ENCODE measurements at regions not wholly inside any gene's neighbourhood (a gene's known extent, or its start where the extent isn't known, plus 50 kb on each side); places are given as distances from the start of the nearest gene placed in this dataset.

GRCh38 chr7:80379034-80379982, 132.6 kb downstream of the GNAT3 start:
- CTCF ChIA-PET = interaction anchor here (1.1 to 2.1 kb wide), 3 partner anchors 12 to 245 kb away, joined by 4 to 7 read pairs (median 6); partner anchors contain the start of gene GNAI1
- no peak for FAIRE-seq
- no peak overlapping the region for H3K27ac ChIP-seq

GRCh38 chr7:80374321-80374720, 137.5 kb downstream of the GNAT3 start:
- ChIA-PET CTCF (no interaction called here), POLR2A (no interaction called here)
- TF ChIP-seq ATOH8 (CRISPR knock-in tag; IDR thresholded peaks at IDR 0.05; ENCODE audit: low read depth) (no peak), MAX (IDR thresholded peaks at IDR 0.05) (no peak)
- H3K4me2 ChIP-seq = no peak overlapping the region
- H3K27ac ChIP-seq = no peak overlapping the region
- FAIRE-seq (no peak), DNase-seq (ENCODE audit: low read depth in 1 of 2, low spot score in 1 of 2) (no peak), ATAC-seq (no peak)
- no peaks in the 10 kb centered on the region for H3K9me3 ChIP-seq
- no peak overlapping the region for H3K4me3 ChIP-seq
- 82% methylated on average over 4 of the region's 4 CpGs for WGBS (ENCODE audit: missing lambda C conversion rate)
- peaks cover 25% of the 10 kb centered on the region for H3K4me1 ChIP-seq

More at GRCh38 chr7:80379034-80379982, 132.6 kb downstream of the GNAT3 start:
- POLR2A ChIA-PET = no interaction called here
- no peak for DNase-seq (ENCODE audit: low read depth in 1 of 2, low spot score in 1 of 2)
- Histone ChIP-seq H3K4me2 (peak overlapping the region; percentile 14; the same call in 2 of the 3 replicates), H3K9me3 (no peaks in the 10 kb centered on the region), H3K4me3 (no peak overlapping the region), H3K4me1 (peaks cover 9% of the 10 kb centered on the region; the same call in 1 of the 3 replicates)
- TF ChIP-seq ZNF302 (CRISPR knock-in tag; IDR thresholded peaks at IDR 0.05) (no peak), ZC3H11A (IDR thresholded peaks at IDR 0.05) (no peak), USF2 (IDR thresholded peaks at IDR 0.05) (no peak), HOXB13 (CRISPR knock-in tag; IDR thresholded peaks at IDR 0.05; ENCODE audit: low read depth) (no peak), ATOH8 (CRISPR knock-in tag; IDR thresholded peaks at IDR 0.05; ENCODE audit: low read depth) (no peak), EP300 (IDR thresholded peaks at IDR 0.05) (no peak)
- ATAC-seq = no peak
- WGBS (ENCODE audit: missing lambda C conversion rate) = 64% methylated on average over 3 of the region's 3 CpGs

- Histone ChIP-seq H3K27ac (no peak overlapping the region), H3K4me3 (no peak overlapping the region), H3K4me1 (peaks cover 18% of the 10 kb centered on the region), H3K9me3 (no peaks in the 10 kb centered on the region), H3K4me2 (peak overlapping the region; percentile 53; the same call in 2 of the 3 replicates)
- WGBS (ENCODE audit: missing lambda C conversion rate) = 51% methylated on average over 4 of the region's 4 CpGs
- TF ChIP-seq CBX2 (IDR thresholded peaks at IDR 0.05; ENCODE audit: borderline replicate concordance, low read depth) = no peak
- TF ChIP-seq RFX5 (IDR thresholded peaks at IDR 0.05) = no peak
- no peak for TF ChIP-seq EP300 (IDR thresholded peaks at IDR 0.05)
- no peak for TF ChIP-seq MYC (IDR thresholded peaks at IDR 0.05; ENCODE audit: borderline replicate concordance, low read length)
- no peak for TF ChIP-seq HDAC2 (IDR thresholded peaks at IDR 0.05)
- no peak for TF ChIP-seq CHD4 (IDR thresholded peaks at IDR 0.05; ENCODE audit: borderline replicate concordance)
- no peak for TF ChIP-seq RAD21 (conservative IDR thresholded peaks at IDR 0.05 in 1 of 2, IDR thresholded peaks at IDR 0.05 in 1 of 2)
- no peak for TF ChIP-seq CTCF (IDR thresholded peaks at IDR 0.05)
- TF ChIP-seq ATOH8 (CRISPR knock-in tag; IDR thresholded peaks at IDR 0.05; ENCODE audit: low read depth) = no peak
- no peak for TF ChIP-seq ZSCAN20 (CRISPR knock-in tag; IDR thresholded peaks at IDR 0.05)
- TF ChIP-seq SREBF2 (IDR thresholded peaks at IDR 0.05) = no peak
- TF ChIP-seq TFCP2L1 (CRISPR knock-in tag; IDR thresholded peaks at IDR 0.05) = no peak
- TF ChIP-seq FOSL2 (IDR thresholded peaks at IDR 0.05) = no peak
- no peak for TF ChIP-seq FOSL2 (CRISPR knock-in tag; IDR thresholded peaks at IDR 0.05)
- no peak for TF ChIP-seq POLR2A (IDR thresholded peaks at IDR 0.05; ENCODE audit: low read length)
- TF ChIP-seq E2F6 (IDR thresholded peaks at IDR 0.05; ENCODE audit: borderline replicate concordance, low read depth) = no peak
- no peak for TF ChIP-seq PHF8 (IDR thresholded peaks at IDR 0.05; ENCODE audit: borderline replicate concordance, low read depth)
- no peak for TF ChIP-seq NR3C1 (IDR thresholded peaks at IDR 0.05)
- TF ChIP-seq CBX8 (IDR thresholded peaks at IDR 0.05) = no peak
- ChIA-PET CTCF (no interaction called here), POLR2A (no interaction called here)
- no peak for DNase-seq (ENCODE audit: low read depth in 1 of 2, low spot score in 1 of 2)
- no peak for ATAC-seq
- peak; percentile 77 for FAIRE-seq
Measured at GRCh38 chr7:80373429-80374032, 138.3 kb downstream of the GNAT3 start.

Measured in A549 (cell line).